ENCODE measurements at regions not wholly inside any gene's neighbourhood (a gene's known extent, or its start where the extent isn't known, plus 50 kb on each side); places are given as distances from the start of the nearest gene placed in this dataset.

- no peak overlapping the region for H3K27ac ChIP-seq
These were observed 270.5 kb downstream of the TUSC7 start for GRCh38 chr3:116980099-116980498.

GRCh38 chr3:116981089-116981488 is 271.5 kb downstream of the TUSC7 start:
- no peak overlapping the region for H3K27ac ChIP-seq
- DNase-seq (ENCODE audit: low read depth, low spot score) = no peak

More at GRCh38 chr3:116980099-116980498, 270.5 kb downstream of the TUSC7 start:
- no peak for DNase-seq (ENCODE audit: low read depth, low spot score)

GRCh38 chr3:116984301-116984700 is 274.7 kb downstream of the TUSC7 start:
- H3K27ac ChIP-seq = no peak overlapping the region
- no peak for DNase-seq (ENCODE audit: low read depth, low spot score)

GRCh38 chr3:116994351-116994879 is 284.8 kb downstream of the TUSC7 start:
- no peak overlapping the region for H3K27ac ChIP-seq
- no peak for DNase-seq (ENCODE audit: low read depth, low spot score)

GRCh38 chr3:117003501-117003900 is 293.9 kb downstream of the TUSC7 start:
- H3K27ac ChIP-seq = no peak overlapping the region
- no peak for DNase-seq (ENCODE audit: low read depth, low spot score)

GRCh38 chr3:117005274-117005673 is 295.7 kb downstream of the TUSC7 start:
- DNase-seq (ENCODE audit: low read depth, low spot score) = no peak
- no peak overlapping the region for H3K27ac ChIP-seq

- no peak for DNase-seq (ENCODE audit: low read depth, low spot score)
- no peak overlapping the region for H3K27ac ChIP-seq
These were observed 296.4 kb downstream of the TUSC7 start for GRCh38 chr3:117005911-117006522.

- H3K27ac ChIP-seq = no peak overlapping the region
- no peak for DNase-seq (ENCODE audit: low read depth, low spot score)
These were observed 300.7 kb downstream of the TUSC7 start for GRCh38 chr3:117010318-117010717.

GRCh38 chr3:117011687-117012250 is 302.2 kb downstream of the TUSC7 start:
- H3K27ac ChIP-seq = no peak overlapping the region
- no peak for DNase-seq (ENCODE audit: low read depth, low spot score)

- DNase-seq (ENCODE audit: low read depth, low spot score) = no peak
- H3K27ac ChIP-seq = no peak overlapping the region
These were observed 306.8 kb downstream of the TUSC7 start for GRCh38 chr3:117016378-117016777.

- H3K27ac ChIP-seq = no peak overlapping the region
- DNase-seq (ENCODE audit: low read depth, low spot score) = no peak
These were observed 307.7 kb downstream of the TUSC7 start for GRCh38 chr3:117017135-117017894.

- no peak for DNase-seq (ENCODE audit: low read depth, low spot score)
- H3K27ac ChIP-seq = no peak overlapping the region
These were observed 309.1 kb downstream of the TUSC7 start for GRCh38 chr3:117018655-117019054.

- H3K27ac ChIP-seq = no peak overlapping the region
- no peak for DNase-seq (ENCODE audit: low read depth, low spot score)
These were observed 309.6 kb downstream of the TUSC7 start for GRCh38 chr3:117019082-117019713.

- DNase-seq (ENCODE audit: low read depth, low spot score) = no peak
- no peak overlapping the region for H3K27ac ChIP-seq
These were observed 316.8 kb downstream of the TUSC7 start for GRCh38 chr3:117026401-117026800.

GRCh38 chr3:117035745-117036144 is 326.2 kb downstream of the TUSC7 start:
- H3K27ac ChIP-seq = no peak overlapping the region

GRCh38 chr3:117036259-117036799 is 326.8 kb downstream of the TUSC7 start:
- H3K27ac ChIP-seq = no peak overlapping the region
- no peak for DNase-seq (ENCODE audit: low read depth, low spot score)

More at GRCh38 chr3:117035745-117036144, 326.2 kb downstream of the TUSC7 start:
- DNase-seq (ENCODE audit: low read depth, low spot score) = no peak

GRCh38 chr3:117045143-117045542 is 335.6 kb downstream of the TUSC7 start:
- no peak for DNase-seq (ENCODE audit: low read depth, low spot score)
- no peak overlapping the region for H3K27ac ChIP-seq

GRCh38 chr3:117047951-117048705 is 338.5 kb downstream of the TUSC7 start:
- DNase-seq (ENCODE audit: low read depth, low spot score) = no peak
- no peak overlapping the region for H3K27ac ChIP-seq

- DNase-seq (ENCODE audit: low read depth, low spot score) = no peak
- no peak overlapping the region for H3K27ac ChIP-seq
These were observed 342.8 kb downstream of the TUSC7 start for GRCh38 chr3:117052395-117052794.

- no peak overlapping the region for H3K27ac ChIP-seq
- DNase-seq (ENCODE audit: low read depth, low spot score) = no peak
These were observed 345.0 kb downstream of the TUSC7 start for GRCh38 chr3:117054556-117054955.

All from epithelial cell of prostate (primary cell).